IMR-90 (cell line): ENCODE measurements at regions not wholly inside any gene's neighbourhood (a gene's known extent, or its start where the extent isn't known, plus 50 kb on each side); places are given as distances from the start of the nearest gene placed in this dataset.

ENCODE experiments used
- ATAC-seq: fragments of 200-7000 bp; cut with Tn5 transposase; 2 replicates; pipeline ENCODE4 v1.9.1; 2020; ENCODE audit warnings: low read depth, mild to moderate bottlenecking, moderate library complexity
- BruUV-seq: library from RNA; stranded (reverse); fragments of 400-500 nt; replicated peaks from 2 replicates; lab custom pipeline; 2021; lab: Mats Ljungman, UMichigan
- CTCF ChIA-PET: fragments of 300-600 bp; formaldehyde crosslinking; extraction: SDS; loops from one replicate; lab custom pipeline; 2021; ENCODE audit warnings: antibody characterized with exemption; lab: Yijun Ruan, JAX
- POLR2A ChIA-PET: fragments of 300-600 bp; sonication (Branson Sonifier 250); formaldehyde crosslinking; loops from one replicate; lab custom pipeline; 2022; ENCODE audit warnings: antibody characterized with exemption; ENCODE audit not compliant: unreplicated experiment; lab: Charles Lee
- DNase-seq: peaks from one replicate; pipeline ENCODE4 v3.0.0; 2013
- H2AFZ ChIP-seq: replicated peaks from 2 replicates; pipeline ENCODE3; 2013; ENCODE audit warnings: low read length, mild to moderate bottlenecking; ENCODE audit not compliant: poor library complexity
- H2AK5ac ChIP-seq: 2 replicates; pipeline ENCODE4 v1.6.1; 2013; ENCODE audit warnings: low read depth, low read length, inconsistent platforms
- H2AK9ac ChIP-seq: replicated peaks from 2 replicates; pipeline ENCODE3; 2013; ENCODE audit warnings: mild to moderate bottlenecking, low read depth, low read length, moderate library complexity; ENCODE audit not compliant: poor library complexity
- H2BK120ac ChIP-seq: 2 replicates; pipeline ENCODE4 v1.6.1; 2013; ENCODE audit warnings: low read depth, low read length, inconsistent platforms
- H2BK15ac ChIP-seq: 3 replicates; pipeline ENCODE4 v1.6.1; 2013; ENCODE audit warnings: low read depth, low read length, inconsistent platforms
- H2BK20ac ChIP-seq: 2 replicates; pipeline ENCODE4 v1.6.1; 2013; ENCODE audit warnings: low read depth, mild to moderate bottlenecking, inconsistent platforms, low read length, moderate library complexity
- H2BK5ac ChIP-seq: 2 replicates; pipeline ENCODE4 v1.6.1; 2013; ENCODE audit warnings: mild to moderate bottlenecking, low read depth, low read length, inconsistent platforms; ENCODE audit not compliant: poor library complexity, severe bottlenecking
- H3K14ac ChIP-seq: replicated peaks from 2 replicates; pipeline ENCODE4 v1.6.1; 2013; ENCODE audit warnings: low read depth, low read length, inconsistent platforms
- H3K18ac ChIP-seq: 2 replicates; pipeline ENCODE4 v1.6.1; 2013; ENCODE audit warnings: low read depth, low read length, control low read depth
- H3K23ac ChIP-seq: 2 replicates; pipeline ENCODE4 v1.6.1; 2013; ENCODE audit warnings: low read depth, low read length, inconsistent platforms
- H3K27ac ChIP-seq: 2 replicates; pipeline ENCODE4 v1.5.1; 2013; ENCODE audit warnings: mild to moderate bottlenecking, control low read depth, low read length; ENCODE audit not compliant: insufficient read depth
- H3K27me3 ChIP-seq: 2 replicates; pipeline ENCODE4 v1.6.1; 2013; ENCODE audit warnings: low read length; ENCODE audit not compliant: control insufficient read depth, insufficient read depth
- H3K36me3 ChIP-seq: 2 replicates; pipeline ENCODE4 v1.6.1; 2013; ENCODE audit warnings: low read length, mixed read lengths; ENCODE audit not compliant: control insufficient read depth, insufficient read depth
- H3K4ac ChIP-seq: 2 replicates; pipeline ENCODE4 v1.6.1; 2013; ENCODE audit warnings: low read depth, low read length, inconsistent platforms
- H3K4me1 ChIP-seq: 2 replicates; pipeline ENCODE4 v1.6.1; 2013; ENCODE audit warnings: low read length, mixed read lengths; ENCODE audit not compliant: control insufficient read depth, insufficient read depth
- H3K4me2 ChIP-seq: 2 replicates; pipeline ENCODE4 v1.6.1; 2013; ENCODE audit warnings: low read depth, mild to moderate bottlenecking, control low read depth, low read length, moderate library complexity
- H3K4me3 ChIP-seq: 2 replicates; pipeline ENCODE4 v1.5.1; 2013; ENCODE audit warnings: low read depth, mild to moderate bottlenecking, control low read depth, low read length, moderate library complexity; ENCODE audit not compliant: insufficient read depth
- H3K56ac ChIP-seq: 2 replicates; pipeline ENCODE4 v1.6.1; 2013; ENCODE audit warnings: low read length, inconsistent platforms; ENCODE audit not compliant: insufficient read depth; ENCODE audit errors: extremely low read depth
- H3K79me1 ChIP-seq, 2 experiments: 2 replicates each; pipeline ENCODE4 v1.6.1; 2013; ENCODE audit warnings: low read length in 2 of 2, inconsistent platforms in 1 of 2, low read depth in 1 of 2
- H3K9ac ChIP-seq: 2 replicates; pipeline ENCODE4 v1.6.1; 2013; ENCODE audit warnings: low read depth, low read length, control low read depth
- H3K9me1 ChIP-seq: 2 replicates; pipeline ENCODE4 v1.6.1; 2013; ENCODE audit warnings: low read length, inconsistent platforms; ENCODE audit not compliant: insufficient read depth
- H3K9me3 ChIP-seq: 2 replicates; pipeline ENCODE4 v1.6.1; 2013; ENCODE audit warnings: low read length; ENCODE audit not compliant: control insufficient read depth, insufficient read depth
- H4K20me1 ChIP-seq: 2 replicates; pipeline ENCODE4 v1.6.1; 2013; ENCODE audit warnings: low read length, inconsistent platforms; ENCODE audit not compliant: insufficient read depth
- H4K5ac ChIP-seq: 2 replicates; pipeline ENCODE4 v1.6.1; 2013; ENCODE audit warnings: mild to moderate bottlenecking, low read depth, low read length, control low read depth
- H4K8ac ChIP-seq, 2 experiments: 2 replicates each; pipeline ENCODE4 v1.6.1; 2013; ENCODE audit warnings: low read depth in 2 of 2, low read length in 2 of 2, control low read depth in 1 of 2, inconsistent platforms in 1 of 2
- H4K91ac ChIP-seq: 2 replicates; pipeline ENCODE4 v1.6.1; 2013; ENCODE audit warnings: low read depth, low read length, inconsistent platforms; ENCODE audit not compliant: insufficient read depth
- BHLHE40 ChIP-seq: fragments of 150-350 bp; IDR thresholded peaks from 2 replicates; pipeline ENCODE4 v1.6.1; 2016; ENCODE audit warnings: mild to moderate bottlenecking, low read depth, low read length
- CEBPB ChIP-seq: IDR thresholded peaks from 2 replicates; pipeline ENCODE4 v1.6.1; 2012; ENCODE audit warnings: low read depth, low read length, improper control_type of control experiment
- CHD1 ChIP-seq: IDR thresholded peaks from 2 replicates; pipeline ENCODE4 v1.6.1; 2012; ENCODE audit warnings: low read depth, low read length, improper control_type of control experiment
- FOS ChIP-seq: fragments of 150-350 bp; IDR thresholded peaks from 2 replicates; pipeline ENCODE4 v1.6.1; 2016; ENCODE audit warnings: low read depth, low read length
- MAFK ChIP-seq: IDR thresholded peaks from 2 replicates; pipeline ENCODE4 v1.6.1; 2012; ENCODE audit warnings: low read depth, low read length, improper control_type of control experiment
- MAZ ChIP-seq: IDR thresholded peaks from 2 replicates; pipeline ENCODE4 v1.6.1; 2012; ENCODE audit warnings: low read depth, mild to moderate bottlenecking, low read length, improper control_type of control experiment, moderate library complexity, borderline replicate concordance
- MXI1 ChIP-seq: IDR thresholded peaks from 2 replicates; pipeline ENCODE4 v1.6.1; 2012; ENCODE audit warnings: low read depth, mild to moderate bottlenecking, low read length, moderate library complexity, borderline replicate concordance
- NFE2L2 ChIP-seq: fragments of 150-350 bp; IDR thresholded peaks from 2 replicates; pipeline ENCODE4 v1.6.1; 2016; ENCODE audit warnings: low read depth, mild to moderate bottlenecking, low read length
- POLR2A ChIP-seq: IDR thresholded peaks from 2 replicates; pipeline ENCODE4 v1.6.1; 2012; ENCODE audit warnings: mild to moderate bottlenecking, low read depth, low read length
- RAD21 ChIP-seq: IDR thresholded peaks from 2 replicates; pipeline ENCODE4 v1.6.1; 2012; ENCODE audit warnings: low read length, improper control_type of control experiment
- RCOR1 ChIP-seq: IDR thresholded peaks from 2 replicates; pipeline ENCODE4 v1.6.1; 2012; ENCODE audit warnings: mild to moderate bottlenecking, low read length, improper control_type of control experiment; ENCODE audit not compliant: insufficient replicate concordance
- RFX5 ChIP-seq: IDR thresholded peaks from 2 replicates; pipeline ENCODE4 v1.8.0; 2012; ENCODE audit warnings: low read depth, mild to moderate bottlenecking, low read length, moderate library complexity
- SMC3 ChIP-seq: fragments of 150-350 bp; IDR thresholded peaks from 2 replicates; pipeline ENCODE4 v1.6.1; 2016; ENCODE audit warnings: low read depth, mild to moderate bottlenecking, antibody characterized with exemption, low read length, moderate library complexity
- USF2 ChIP-seq: fragments of 150-350 bp; IDR thresholded peaks from 2 replicates; pipeline ENCODE4 v1.6.1; 2017; ENCODE audit warnings: mild to moderate bottlenecking, antibody characterized with exemption, low read length, low read depth
- WGBS, 2 experiments: methylation state at CpG; one replicate each; pipeline versions ENCODE4 v1.1.5 to v1.1.7; 2013; ENCODE audit warnings: missing lambda C conversion rate in 2 of 2; ENCODE audit not compliant: insufficient read length in 1 of 2; ENCODE audit errors: extremely low coverage in 2 of 2; 5-methylcytosine and 5-hydroxymethylcytosine counted together
- dilution Hi-C: fragments of 300-500 bp; cut with HindIII; formaldehyde crosslinking; loops from one replicate; pipeline ENCODE4 v1.14.3; 2018; ENCODE audit warnings: low sequenced_read_pairs; ENCODE audit not compliant: unreplicated experiment
- in situ Hi-C: fragments of 300-500 bp; cut with MboI; formaldehyde crosslinking; loops from 3 replicates; pipeline ENCODE4 v1.14.3; 2019; ENCODE audit warnings: low sequenced_read_pairs, inconsistent platforms, mixed read lengths
- intact Hi-C: fragments of 100-400 bp; cut with micrococcal nuclease; formaldehyde crosslinking; loops from 2 replicates; pipeline ENCODE4 v1.10.0; 2022
- TF ChIP-seq, protein P1 (sequence below): conservative IDR thresholded peaks from 2 replicates; pipeline ENCODE4 v1.5.1; 2012; ENCODE audit warnings: mild to moderate bottlenecking, low read depth, low read length, improper control_type of control experiment
- TF ChIP-seq, protein P2 (sequence below): fragments of 150-350 bp; IDR thresholded peaks from 2 replicates; pipeline ENCODE4 v1.6.1; 2016; ENCODE audit warnings: low read depth, mild to moderate bottlenecking, low read length, moderate library complexity, borderline replicate concordance

DNA sequence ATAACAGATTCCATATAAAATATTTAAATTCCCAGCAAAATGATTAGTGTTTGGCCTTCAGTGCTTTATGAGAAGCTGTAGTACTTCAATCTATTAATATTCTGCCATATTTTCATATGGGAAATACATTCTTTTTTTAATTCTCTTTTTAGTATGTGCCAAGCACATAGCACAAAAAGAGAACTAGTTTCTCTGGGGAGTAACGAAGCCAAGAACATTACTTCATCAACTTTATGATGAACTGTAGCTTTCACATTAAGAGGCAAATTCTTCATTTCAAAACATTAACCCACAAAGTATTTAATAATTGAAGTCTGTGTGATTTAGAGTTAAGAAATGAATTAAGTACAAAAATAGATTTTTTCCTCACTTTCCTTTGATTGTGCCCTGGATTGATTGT is 281.0 kb upstream of the EYS start:
- no TSS peak for BruUV-seq
- Histone ChIP-seq H2BK120ac (no peak overlapping the region), H3K23ac (no peak overlapping the region), H3K18ac (no peak overlapping the region), H2BK15ac (no peak overlapping the region), H4K8ac (no peak overlapping the region), H4K5ac (no peak overlapping the region), H3K9me3 (peaks cover 3% of the 10 kb centered on the region), H2BK20ac (no peak overlapping the region), H3K56ac (no peak overlapping the region), H3K9ac (no peak overlapping the region), H3K4me2 (no peak overlapping the region), H4K91ac (no peak overlapping the region), H3K4me3 (no peak overlapping the region), H4K20me1 (no peaks in the 10 kb centered on the region), H2AK5ac (no peak overlapping the region), H3K4me1 (no peaks in the 10 kb centered on the region), H3K79me1 (no peaks in the 10 kb centered on the region), H3K14ac (no peak overlapping the region), H3K27me3 (no peaks in the 10 kb centered on the region), H2AFZ (no peak overlapping the region), H3K4ac (no peak overlapping the region), H3K9me1 (no peaks in the 10 kb centered on the region), H2AK9ac (no peak overlapping the region), H3K36me3 (no peaks in the 10 kb centered on the region), H2BK5ac (no peak overlapping the region), H3K27ac (no peak overlapping the region)
- no CpG with 5 or more reads among the region's 1 CpG for WGBS, 2 experiments
- intact Hi-C loops = no loop called here
- dilution Hi-C loops = no loop called here
- ATAC-seq (no peak), DNase-seq (no peak)
- ChIA-PET POLR2A (no interaction called here), CTCF (no interaction called here)
- TF ChIP-seq NFE2L2 = no peak
- no peak for TF ChIP-seq CEBPB
- no peak for TF ChIP-seq FOS
- TF ChIP-seq BHLHE40 = no peak
- no peak for TF ChIP-seq CHD1
- TF ChIP-seq MAZ = no peak
- no peak for TF ChIP-seq RAD21
- TF ChIP-seq POLR2A = no peak
- TF ChIP-seq MAFK = no peak
- TF ChIP-seq, protein P1, sequence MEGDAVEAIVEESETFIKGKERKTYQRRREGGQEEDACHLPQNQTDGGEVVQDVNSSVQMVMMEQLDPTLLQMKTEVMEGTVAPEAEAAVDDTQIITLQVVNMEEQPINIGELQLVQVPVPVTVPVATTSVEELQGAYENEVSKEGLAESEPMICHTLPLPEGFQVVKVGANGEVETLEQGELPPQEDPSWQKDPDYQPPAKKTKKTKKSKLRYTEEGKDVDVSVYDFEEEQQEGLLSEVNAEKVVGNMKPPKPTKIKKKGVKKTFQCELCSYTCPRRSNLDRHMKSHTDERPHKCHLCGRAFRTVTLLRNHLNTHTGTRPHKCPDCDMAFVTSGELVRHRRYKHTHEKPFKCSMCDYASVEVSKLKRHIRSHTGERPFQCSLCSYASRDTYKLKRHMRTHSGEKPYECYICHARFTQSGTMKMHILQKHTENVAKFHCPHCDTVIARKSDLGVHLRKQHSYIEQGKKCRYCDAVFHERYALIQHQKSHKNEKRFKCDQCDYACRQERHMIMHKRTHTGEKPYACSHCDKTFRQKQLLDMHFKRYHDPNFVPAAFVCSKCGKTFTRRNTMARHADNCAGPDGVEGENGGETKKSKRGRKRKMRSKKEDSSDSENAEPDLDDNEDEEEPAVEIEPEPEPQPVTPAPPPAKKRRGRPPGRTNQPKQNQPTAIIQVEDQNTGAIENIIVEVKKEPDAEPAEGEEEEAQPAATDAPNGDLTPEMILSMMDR = no peak
- no peak for TF ChIP-seq SMC3
- TF ChIP-seq USF2 = no peak
- TF ChIP-seq RFX5 = no peak
- no peak for TF ChIP-seq RCOR1
- no peak for TF ChIP-seq MXI1
- TF ChIP-seq, protein P2, sequence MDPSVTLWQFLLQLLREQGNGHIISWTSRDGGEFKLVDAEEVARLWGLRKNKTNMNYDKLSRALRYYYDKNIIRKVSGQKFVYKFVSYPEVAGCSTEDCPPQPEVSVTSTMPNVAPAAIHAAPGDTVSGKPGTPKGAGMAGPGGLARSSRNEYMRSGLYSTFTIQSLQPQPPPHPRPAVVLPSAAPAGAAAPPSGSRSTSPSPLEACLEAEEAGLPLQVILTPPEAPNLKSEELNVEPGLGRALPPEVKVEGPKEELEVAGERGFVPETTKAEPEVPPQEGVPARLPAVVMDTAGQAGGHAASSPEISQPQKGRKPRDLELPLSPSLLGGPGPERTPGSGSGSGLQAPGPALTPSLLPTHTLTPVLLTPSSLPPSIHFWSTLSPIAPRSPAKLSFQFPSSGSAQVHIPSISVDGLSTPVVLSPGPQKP = no peak
- in situ Hi-C loops = no loop called here
